Karpas-422 (cell line): ENCODE measurements at regions not wholly inside any gene's neighbourhood (a gene's known extent, or its start where the extent isn't known, plus 50 kb on each side); places are given as distances from the start of the nearest gene placed in this dataset.

Experiments
- DNase-seq: peaks from one replicate; pipeline ENCODE4 v3.0.0-alpha.2; 2015
- H2AFZ ChIP-seq: fragments of 200-600 bp; sonication (generic); 2 replicates; pipeline ENCODE4 v1.6.1; 2014; ENCODE audit warnings: antibody characterized with exemption, low read length, mixed read lengths
- H3K27ac ChIP-seq: fragments of 200-600 bp; sonication (generic); 2 replicates; pipeline ENCODE4 v1.5.1; 2014; ENCODE audit warnings: mild to moderate bottlenecking, low read length, moderate library complexity
- H3K27me3 ChIP-seq: fragments of 200-600 bp; sonication (generic); 2 replicates; pipeline ENCODE4 v1.6.1; 2014; ENCODE audit warnings: low read length, mixed read lengths
- H3K36me3 ChIP-seq: fragments of 200-600 bp; sonication (generic); 2 replicates; pipeline ENCODE4 v1.6.1; 2014; ENCODE audit warnings: low read length, mixed read lengths; ENCODE audit not compliant: insufficient read depth
- H3K4me1 ChIP-seq: fragments of 200-600 bp; sonication (generic); 2 replicates; pipeline ENCODE4 v1.6.1; 2014; ENCODE audit warnings: mild to moderate bottlenecking, low read length, mixed read lengths
- H3K4me2 ChIP-seq: fragments of 200-600 bp; sonication (generic); 2 replicates; pipeline ENCODE4 v1.6.1; 2014; ENCODE audit warnings: low read length, low read depth, mild to moderate bottlenecking; ENCODE audit not compliant: poor library complexity, severe bottlenecking
- H3K4me3 ChIP-seq: fragments of 200-600 bp; sonication (generic); 2 replicates; pipeline ENCODE4 v1.5.1; 2014; ENCODE audit warnings: mild to moderate bottlenecking, antibody characterized with exemption, low read length, mixed read lengths
- H3K79me2 ChIP-seq: fragments of 200-600 bp; sonication (generic); 2 replicates; pipeline ENCODE4 v1.6.1; 2014; ENCODE audit warnings: mild to moderate bottlenecking, low read length, mixed read lengths
- H3K9ac ChIP-seq: fragments of 200-600 bp; sonication (generic); 2 replicates; pipeline ENCODE4 v1.6.0; 2014; ENCODE audit warnings: low read length
- H3K9me2 ChIP-seq: fragments of 200-600 bp; sonication (generic), shearing (Covaris generic); replicated peaks from 2 replicates; pipeline ENCODE4 v1.6.0; 2014; ENCODE audit warnings: mild to moderate bottlenecking, low read length, moderate library complexity; ENCODE audit not compliant: insufficient read depth
- H3K9me3 ChIP-seq: fragments of 300-700, 200-600 bp; sonication (generic); 2 replicates; pipeline ENCODE4 v1.6.1; 2014; ENCODE audit warnings: low read length, mixed read lengths
- H4K20me1 ChIP-seq: fragments of 200-600 bp; sonication (generic); 2 replicates; pipeline ENCODE4 v1.6.1; 2014; ENCODE audit warnings: mild to moderate bottlenecking, antibody characterized with exemption, low read length, low read depth; ENCODE audit not compliant: insufficient read depth

- H3K4me2 ChIP-seq = no peak overlapping the region
Measured at GRCh38 chr10:125431149-125431548, 251.8 kb downstream of the TEX36 start.

DNA sequence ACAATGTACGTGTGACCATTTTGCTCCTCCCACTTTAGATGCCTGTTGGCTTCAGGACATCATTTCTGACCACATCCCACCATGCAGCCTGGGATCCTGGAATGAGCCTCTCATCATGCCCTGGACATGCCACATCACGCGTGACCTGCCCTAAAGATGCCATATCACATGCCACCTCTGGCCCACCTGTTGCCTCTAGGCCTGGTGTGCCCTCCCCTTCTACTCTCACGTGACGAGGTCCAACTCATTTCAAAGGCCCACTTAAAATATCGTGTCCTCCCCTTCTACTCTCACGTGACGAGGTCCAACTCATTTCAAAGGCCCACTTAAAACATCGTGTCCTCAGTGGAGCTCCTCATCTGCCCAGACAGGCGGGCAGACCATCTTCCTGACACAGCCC, 254.9 kb downstream of the TEX36 start:
- Histone ChIP-seq H3K36me3 (no peaks in the 10 kb centered on the region), H3K79me2 (no peaks in the 10 kb centered on the region), H3K4me2 (no peak overlapping the region), H4K20me1 (no peaks in the 10 kb centered on the region), H3K9me2 (no peaks in the 10 kb centered on the region), H3K9ac (no peak overlapping the region), H2AFZ (no peak overlapping the region), H3K4me1 (no peaks in the 10 kb centered on the region), H3K27ac (no peak overlapping the region), H3K4me3 (no peak overlapping the region), H3K27me3 (no peaks in the 10 kb centered on the region), H3K9me3 (no peaks in the 10 kb centered on the region)
- DNase-seq = no peak

More at GRCh38 chr10:125431149-125431548, 251.8 kb downstream of the TEX36 start:
- H3K4me3 ChIP-seq = no peak overlapping the region
- H2AFZ ChIP-seq = no peak overlapping the region
- no peaks in the 10 kb centered on the region for H3K9me3 ChIP-seq
- no peaks in the 10 kb centered on the region for H3K4me1 ChIP-seq
- no peaks in the 10 kb centered on the region for H3K9me2 ChIP-seq
- no peak overlapping the region for H3K9ac ChIP-seq
- DNase-seq = no peak
- H4K20me1 ChIP-seq = no peaks in the 10 kb centered on the region
- no peaks in the 10 kb centered on the region for H3K79me2 ChIP-seq
- no peaks in the 10 kb centered on the region for H3K27me3 ChIP-seq
- H3K36me3 ChIP-seq = no peaks in the 10 kb centered on the region
- H3K27ac ChIP-seq = no peak overlapping the region

DNA sequence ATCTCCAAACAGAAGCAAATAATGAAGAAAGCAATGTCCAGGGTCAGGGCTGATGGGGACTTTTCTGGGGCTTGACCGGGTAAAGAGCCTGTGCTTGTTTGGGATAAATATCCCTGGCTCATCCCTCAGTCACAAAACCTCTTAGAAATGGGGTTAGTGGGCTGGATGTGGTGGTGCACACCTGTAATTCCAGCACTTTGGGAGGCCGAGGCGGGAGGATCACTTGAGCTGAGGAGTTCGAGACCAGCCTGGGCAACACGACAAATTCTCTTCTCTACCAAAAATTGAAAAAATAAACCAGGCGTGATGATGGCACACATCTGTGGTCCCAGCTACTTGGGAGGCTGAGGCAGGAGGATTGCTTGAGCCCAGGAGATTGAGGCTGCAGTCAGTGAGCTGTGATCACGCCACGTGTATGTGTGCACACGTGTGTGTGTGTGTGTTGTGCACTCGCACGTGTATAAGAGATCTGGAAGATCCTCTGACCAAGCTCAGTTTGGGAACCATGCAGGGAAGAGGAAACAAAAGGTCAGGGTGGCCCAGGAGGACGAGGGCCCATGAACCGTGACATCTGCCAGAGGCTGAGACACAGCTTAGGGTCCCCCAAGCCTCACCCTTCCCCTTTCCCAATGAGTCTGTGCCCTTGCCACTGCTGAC, 258.6 kb downstream of the TEX36 start:
- no peak for DNase-seq
- Histone ChIP-seq H3K9ac (no peak overlapping the region), H3K4me2 (no peak overlapping the region), H4K20me1 (no peaks in the 10 kb centered on the region), H3K4me1 (no peaks in the 10 kb centered on the region), H3K9me3 (no peaks in the 10 kb centered on the region), H3K27me3 (no peaks in the 10 kb centered on the region), H3K4me3 (no peak overlapping the region), H3K36me3 (no peaks in the 10 kb centered on the region), H3K9me2 (no peaks in the 10 kb centered on the region), H3K79me2 (no peaks in the 10 kb centered on the region), H2AFZ (no peak overlapping the region), H3K27ac (no peak overlapping the region)

- no peak overlapping the region for H2AFZ ChIP-seq
- H3K36me3 ChIP-seq = no peaks in the 10 kb centered on the region
- H4K20me1 ChIP-seq = no peaks in the 10 kb centered on the region
- no peaks in the 10 kb centered on the region for H3K9me3 ChIP-seq
- no peak overlapping the region for H3K9ac ChIP-seq
- no peaks in the 10 kb centered on the region for H3K4me1 ChIP-seq
- no peaks in the 10 kb centered on the region for H3K27me3 ChIP-seq
- no peak overlapping the region for H3K27ac ChIP-seq
- H3K4me2 ChIP-seq = no peak overlapping the region
- H3K79me2 ChIP-seq = no peaks in the 10 kb centered on the region
- no peak overlapping the region for H3K4me3 ChIP-seq
- no peak for DNase-seq
- no peaks in the 10 kb centered on the region for H3K9me2 ChIP-seq
Measured at GRCh38 chr10:125423569-125423968, 259.4 kb downstream of the TEX36 start.

- peak; percentile 21 for DNase-seq
- no peaks in the 10 kb centered on the region for H3K36me3 ChIP-seq
- no peak overlapping the region for H3K9ac ChIP-seq
- no peak overlapping the region for H3K27ac ChIP-seq
- no peaks in the 10 kb centered on the region for H4K20me1 ChIP-seq
- no peaks in the 10 kb centered on the region for H3K9me3 ChIP-seq
- no peak overlapping the region for H3K4me3 ChIP-seq
- H3K4me2 ChIP-seq = no peak overlapping the region
- H3K79me2 ChIP-seq = no peaks in the 10 kb centered on the region
- H3K4me1 ChIP-seq = no peaks in the 10 kb centered on the region
- H3K27me3 ChIP-seq = no peaks in the 10 kb centered on the region
- no peaks in the 10 kb centered on the region for H3K9me2 ChIP-seq
- H2AFZ ChIP-seq = no peak overlapping the region
Measured at GRCh38 chr10:125419831-125420230, 259.5 kb upstream of the CTBP2 start.

DNA sequence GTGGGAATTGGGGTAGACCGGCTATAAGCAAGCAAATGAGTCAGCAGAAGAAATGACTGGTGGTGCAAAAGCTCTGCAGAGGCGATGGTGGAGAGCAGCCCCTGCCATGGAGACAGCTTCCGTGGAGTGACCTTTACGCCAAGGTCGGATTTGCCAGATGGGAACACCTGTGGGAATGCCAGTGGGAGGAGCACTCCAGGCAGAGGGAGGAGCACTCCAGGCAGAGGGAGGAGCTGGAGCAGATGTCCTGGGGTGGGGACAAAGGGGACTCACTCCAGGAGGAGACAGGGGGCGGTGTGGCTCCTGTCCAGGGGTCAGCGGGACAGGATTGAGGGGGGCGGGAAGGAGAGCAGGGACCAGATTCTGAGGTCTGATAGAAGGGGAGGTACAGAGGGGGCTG, 258.8 kb upstream of the CTBP2 start:
- Histone ChIP-seq H3K27ac (no peak overlapping the region), H3K9ac (no peak overlapping the region), H3K36me3 (no peaks in the 10 kb centered on the region), H3K9me2 (no peaks in the 10 kb centered on the region), H3K27me3 (no peaks in the 10 kb centered on the region), H3K4me1 (no peaks in the 10 kb centered on the region), H2AFZ (no peak overlapping the region), H3K79me2 (no peaks in the 10 kb centered on the region), H3K9me3 (no peaks in the 10 kb centered on the region), H3K4me3 (no peak overlapping the region), H3K4me2 (no peak overlapping the region), H4K20me1 (no peaks in the 10 kb centered on the region)
- peak; percentile 17 for DNase-seq

GRCh38 chr10:125417605-125418004, 257.2 kb upstream of the CTBP2 start:
- H2AFZ ChIP-seq = no peak overlapping the region
- H3K4me3 ChIP-seq = no peak overlapping the region
- no peaks in the 10 kb centered on the region for H3K9me3 ChIP-seq
- H3K79me2 ChIP-seq = no peaks in the 10 kb centered on the region
- H3K4me1 ChIP-seq = no peaks in the 10 kb centered on the region
- no peak overlapping the region for H3K4me2 ChIP-seq
- DNase-seq = peak; percentile 7
- H3K9me2 ChIP-seq = no peaks in the 10 kb centered on the region
- no peak overlapping the region for H3K9ac ChIP-seq
- no peaks in the 10 kb centered on the region for H3K36me3 ChIP-seq
- H4K20me1 ChIP-seq = no peaks in the 10 kb centered on the region
- no peaks in the 10 kb centered on the region for H3K27me3 ChIP-seq
- H3K27ac ChIP-seq = no peak overlapping the region

DNA sequence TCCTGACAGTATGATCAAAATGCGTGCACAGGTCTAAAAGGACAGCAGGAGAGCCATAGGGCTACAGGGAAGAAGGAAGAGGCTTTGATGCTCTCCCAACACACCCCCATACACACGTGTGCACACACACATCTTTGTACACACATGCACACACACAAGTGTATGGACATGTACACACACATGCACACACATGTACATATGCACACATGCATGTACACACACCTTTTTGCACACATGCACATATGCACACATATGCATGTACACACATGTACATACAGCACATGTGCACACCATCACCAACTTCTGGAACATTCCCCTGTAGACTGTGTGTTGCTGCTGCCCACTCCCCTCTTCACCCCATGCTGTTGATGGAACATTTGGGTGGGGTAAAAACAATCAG, 255.6 kb upstream of the CTBP2 start:
- Histone ChIP-seq H4K20me1 (no peaks in the 10 kb centered on the region), H3K9ac (no peak overlapping the region), H3K9me2 (no peaks in the 10 kb centered on the region), H3K4me2 (no peak overlapping the region), H3K9me3 (no peaks in the 10 kb centered on the region), H3K4me1 (no peaks in the 10 kb centered on the region), H3K4me3 (no peak overlapping the region), H3K79me2 (no peaks in the 10 kb centered on the region), H2AFZ (no peak overlapping the region), H3K27me3 (no peaks in the 10 kb centered on the region), H3K36me3 (no peaks in the 10 kb centered on the region), H3K27ac (no peak overlapping the region)
- peak; percentile 34 for DNase-seq
